ENCODE measurements at regions not wholly inside any gene's neighbourhood (a gene's known extent, or its start where the extent isn't known, plus 50 kb on each side); places are given as distances from the start of the nearest gene placed in this dataset.

- H3K27me3 ChIP-seq, result peaks cover 0 to 11% (median 5%) of the 10 kb centered on the region in 7 donors
- no peaks in the 10 kb centered on the region for H3K36me3 ChIP-seq
- 91 to 94% methylated on average over 9 of the region's 9 CpGs for WGBS, 2 donors
- TF ChIP-seq, protein P1, sequence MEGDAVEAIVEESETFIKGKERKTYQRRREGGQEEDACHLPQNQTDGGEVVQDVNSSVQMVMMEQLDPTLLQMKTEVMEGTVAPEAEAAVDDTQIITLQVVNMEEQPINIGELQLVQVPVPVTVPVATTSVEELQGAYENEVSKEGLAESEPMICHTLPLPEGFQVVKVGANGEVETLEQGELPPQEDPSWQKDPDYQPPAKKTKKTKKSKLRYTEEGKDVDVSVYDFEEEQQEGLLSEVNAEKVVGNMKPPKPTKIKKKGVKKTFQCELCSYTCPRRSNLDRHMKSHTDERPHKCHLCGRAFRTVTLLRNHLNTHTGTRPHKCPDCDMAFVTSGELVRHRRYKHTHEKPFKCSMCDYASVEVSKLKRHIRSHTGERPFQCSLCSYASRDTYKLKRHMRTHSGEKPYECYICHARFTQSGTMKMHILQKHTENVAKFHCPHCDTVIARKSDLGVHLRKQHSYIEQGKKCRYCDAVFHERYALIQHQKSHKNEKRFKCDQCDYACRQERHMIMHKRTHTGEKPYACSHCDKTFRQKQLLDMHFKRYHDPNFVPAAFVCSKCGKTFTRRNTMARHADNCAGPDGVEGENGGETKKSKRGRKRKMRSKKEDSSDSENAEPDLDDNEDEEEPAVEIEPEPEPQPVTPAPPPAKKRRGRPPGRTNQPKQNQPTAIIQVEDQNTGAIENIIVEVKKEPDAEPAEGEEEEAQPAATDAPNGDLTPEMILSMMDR (IDR thresholded peaks at IDR 0.05), result no peak
- no peak overlapping the region for H3K4me3 ChIP-seq
- no peak overlapping the region for H3K27ac ChIP-seq
- DNase-seq (no peak), ATAC-seq (no peak)
- H3K4me1 ChIP-seq, result peaks cover 0 to 12% (median 0%) of the 10 kb centered on the region in 9 donors
- intact Hi-C loops (cut with DNase I), result no loop called here
- peaks cover 0 to 3% (median 0%) of the 10 kb centered on the region in 11 donors for H3K9me3 ChIP-seq
These were observed 58.3 kb downstream of the TRIML1 start for GRCh38 chr4:188197566-188197965.

DNA sequence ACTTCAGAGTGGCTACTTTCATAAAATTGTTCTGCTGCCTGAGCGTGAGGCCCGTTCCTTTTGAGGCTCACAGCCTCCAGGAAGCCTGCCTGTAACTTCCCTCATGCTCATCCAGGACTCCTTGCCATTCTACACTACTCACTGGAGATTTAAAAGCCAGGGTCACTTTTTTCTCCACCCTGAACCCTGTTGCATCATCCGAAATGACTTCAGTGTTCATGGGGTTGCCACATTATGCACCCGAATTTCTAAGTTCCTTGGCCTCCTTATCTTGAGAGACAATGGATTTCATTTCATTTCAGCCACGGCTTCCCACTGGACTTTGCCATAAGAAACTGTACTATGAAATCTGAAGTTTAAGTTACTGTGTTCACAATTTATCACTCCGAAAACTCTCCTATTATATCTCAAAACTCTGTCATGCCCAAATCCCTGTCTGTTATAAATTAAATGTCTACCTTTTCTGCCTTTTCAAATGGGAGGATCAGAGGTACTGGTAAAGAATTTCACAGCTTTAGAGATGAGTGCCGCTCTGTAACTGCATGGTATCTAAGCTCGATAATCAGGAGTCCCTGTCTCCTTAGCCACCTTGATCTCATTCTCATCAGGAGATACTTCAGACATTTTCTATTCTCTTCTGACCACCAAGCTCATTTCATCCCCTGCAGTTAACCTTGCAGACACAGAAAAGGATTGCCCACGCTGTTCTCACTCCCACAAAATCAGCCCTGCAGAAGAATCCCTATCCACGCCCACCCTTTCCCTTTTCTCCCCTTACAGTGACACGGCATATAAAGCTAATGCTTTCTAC is 59.9 kb downstream of the TRIML1 start:
- Histone ChIP-seq H3K27ac (no peak overlapping the region), H3K9me3 (peaks cover 0 to 3% (median 0%) of the 10 kb centered on the region in 11 donors), H3K36me3 (no peaks in the 10 kb centered on the region), H3K4me3 (no peak overlapping the region), H3K27me3 (peaks cover 0 to 11% (median 5%) of the 10 kb centered on the region in 7 donors), H3K4me1 (peaks cover 0 to 12% (median 0%) of the 10 kb centered on the region in 9 donors)
- intact Hi-C loops (cut with DNase I), result no loop called here
- ATAC-seq, result no peak
- TF ChIP-seq, protein P1 (IDR thresholded peaks at IDR 0.05), result no peak
- DNase-seq, result no peak
- WGBS, 2 donors, result 69 to 70% methylated on average over 11 of the region's 11 CpGs

- H3K4me1 ChIP-seq, result no peaks in the 10 kb centered on the region
- peaks cover 0 to 3% (median 0%) of the 10 kb centered on the region in 7 donors for H3K27me3 ChIP-seq
- H3K4me3 ChIP-seq, result no peak overlapping the region
- intact Hi-C loops (cut with DNase I), result no loop called here
- TF ChIP-seq, protein P1 (IDR thresholded peaks at IDR 0.05), result no peak
- ATAC-seq (no peak), DNase-seq (no peak)
- no peaks in the 10 kb centered on the region for H3K36me3 ChIP-seq
- peaks cover 0 to 3% (median 0%) of the 10 kb centered on the region in 11 donors for H3K9me3 ChIP-seq
- no peak overlapping the region for H3K27ac ChIP-seq
- 46 to 84% methylated on average over 3 of the region's 3 CpGs for WGBS, 2 donors
These were observed 62.6 kb downstream of the TRIML1 start for GRCh38 chr4:188201851-188202250.

DNA sequence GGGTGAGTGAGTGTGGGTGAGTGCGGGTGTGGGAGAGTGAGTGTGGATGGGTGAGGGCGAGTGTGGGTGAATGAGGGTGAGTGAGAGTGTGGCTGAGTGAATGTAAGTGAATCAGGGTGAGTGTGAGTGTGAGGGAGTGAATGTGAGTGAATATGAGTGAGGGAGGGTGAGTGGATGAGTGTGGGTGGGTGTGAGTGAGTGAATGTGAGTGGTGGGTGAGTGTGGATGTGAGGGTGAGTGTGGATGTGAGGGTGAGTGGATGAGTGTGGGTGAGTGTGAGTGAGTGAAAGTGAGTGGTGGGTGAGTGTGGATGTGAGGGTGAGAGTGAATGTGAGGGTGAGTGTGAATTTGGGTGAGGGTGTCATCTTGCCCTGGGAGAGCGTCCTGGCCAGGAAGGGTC is 67.5 kb downstream of the TRIML1 start:
- ATAC-seq, result no peak
- 87 to 93% methylated on average over 3 of the region's 3 CpGs for WGBS, 2 donors
- H3K9me3 ChIP-seq, result peaks cover 0 to 4% (median 0%) of the 10 kb centered on the region in 11 donors

More for the DNA sequence above, 67.5 kb downstream of the TRIML1 start:
- intact Hi-C loops (cut with DNase I), result no loop called here
- no peaks in the 10 kb centered on the region for H3K36me3 ChIP-seq
- H3K4me1 ChIP-seq, result no peaks in the 10 kb centered on the region
- TF ChIP-seq, protein P1 (IDR thresholded peaks at IDR 0.05), result no peak
- peaks cover 0 to 3% (median 0%) of the 10 kb centered on the region in 7 donors for H3K27me3 ChIP-seq
- no peak overlapping the region for H3K27ac ChIP-seq
- no peak overlapping the region for H3K4me3 ChIP-seq
- no peak for DNase-seq
